HL-60 (cell line): ENCODE measurements at regions not wholly inside any gene's neighbourhood (a gene's known extent, or its start where the extent isn't known, plus 50 kb on each side); places are given as distances from the start of the nearest gene placed in this dataset.

Source experiments
- SPI1 ChIP-seq: IDR thresholded peaks from 2 replicates; pipeline ENCODE4 v1.6.1; 2012; ENCODE audit warnings: low read depth, mild to moderate bottlenecking, borderline replicate concordance
- TF ChIP-seq, protein P1 (sequence below): IDR thresholded peaks from one replicate; pipeline ENCODE4 v1.5.1; 2011; ENCODE audit warnings: low read length, control low read depth, inconsistent platforms; ENCODE audit not compliant: insufficient read depth
- TF ChIP-seq, protein P2 (sequence below): IDR thresholded peaks from 2 replicates; pipeline ENCODE4 v1.6.1; 2012; ENCODE audit warnings: low read depth; ENCODE audit not compliant: insufficient replicate concordance

DNA sequence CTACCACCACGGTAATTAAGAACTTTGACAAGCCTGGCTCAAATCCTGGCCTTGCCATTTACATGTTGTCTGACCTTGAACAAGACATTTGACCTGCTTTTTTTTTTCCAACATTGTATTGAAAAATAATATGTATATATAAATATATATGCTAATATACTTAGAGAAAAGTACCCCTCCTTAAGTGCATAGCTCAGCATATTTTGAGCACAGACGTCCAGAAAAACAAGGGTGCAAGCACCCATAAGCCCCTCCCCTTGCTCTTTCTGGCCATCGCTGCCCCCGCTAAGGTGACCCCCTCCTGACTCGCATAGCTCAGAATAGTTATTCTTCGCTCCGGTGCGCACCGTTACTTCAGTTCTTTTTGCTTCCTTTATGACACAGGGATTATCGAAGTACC lies 742.0 kb upstream of the FRG1 start:
- TF ChIP-seq, protein P1, sequence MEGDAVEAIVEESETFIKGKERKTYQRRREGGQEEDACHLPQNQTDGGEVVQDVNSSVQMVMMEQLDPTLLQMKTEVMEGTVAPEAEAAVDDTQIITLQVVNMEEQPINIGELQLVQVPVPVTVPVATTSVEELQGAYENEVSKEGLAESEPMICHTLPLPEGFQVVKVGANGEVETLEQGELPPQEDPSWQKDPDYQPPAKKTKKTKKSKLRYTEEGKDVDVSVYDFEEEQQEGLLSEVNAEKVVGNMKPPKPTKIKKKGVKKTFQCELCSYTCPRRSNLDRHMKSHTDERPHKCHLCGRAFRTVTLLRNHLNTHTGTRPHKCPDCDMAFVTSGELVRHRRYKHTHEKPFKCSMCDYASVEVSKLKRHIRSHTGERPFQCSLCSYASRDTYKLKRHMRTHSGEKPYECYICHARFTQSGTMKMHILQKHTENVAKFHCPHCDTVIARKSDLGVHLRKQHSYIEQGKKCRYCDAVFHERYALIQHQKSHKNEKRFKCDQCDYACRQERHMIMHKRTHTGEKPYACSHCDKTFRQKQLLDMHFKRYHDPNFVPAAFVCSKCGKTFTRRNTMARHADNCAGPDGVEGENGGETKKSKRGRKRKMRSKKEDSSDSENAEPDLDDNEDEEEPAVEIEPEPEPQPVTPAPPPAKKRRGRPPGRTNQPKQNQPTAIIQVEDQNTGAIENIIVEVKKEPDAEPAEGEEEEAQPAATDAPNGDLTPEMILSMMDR, result no peak
- TF ChIP-seq, protein P2, sequence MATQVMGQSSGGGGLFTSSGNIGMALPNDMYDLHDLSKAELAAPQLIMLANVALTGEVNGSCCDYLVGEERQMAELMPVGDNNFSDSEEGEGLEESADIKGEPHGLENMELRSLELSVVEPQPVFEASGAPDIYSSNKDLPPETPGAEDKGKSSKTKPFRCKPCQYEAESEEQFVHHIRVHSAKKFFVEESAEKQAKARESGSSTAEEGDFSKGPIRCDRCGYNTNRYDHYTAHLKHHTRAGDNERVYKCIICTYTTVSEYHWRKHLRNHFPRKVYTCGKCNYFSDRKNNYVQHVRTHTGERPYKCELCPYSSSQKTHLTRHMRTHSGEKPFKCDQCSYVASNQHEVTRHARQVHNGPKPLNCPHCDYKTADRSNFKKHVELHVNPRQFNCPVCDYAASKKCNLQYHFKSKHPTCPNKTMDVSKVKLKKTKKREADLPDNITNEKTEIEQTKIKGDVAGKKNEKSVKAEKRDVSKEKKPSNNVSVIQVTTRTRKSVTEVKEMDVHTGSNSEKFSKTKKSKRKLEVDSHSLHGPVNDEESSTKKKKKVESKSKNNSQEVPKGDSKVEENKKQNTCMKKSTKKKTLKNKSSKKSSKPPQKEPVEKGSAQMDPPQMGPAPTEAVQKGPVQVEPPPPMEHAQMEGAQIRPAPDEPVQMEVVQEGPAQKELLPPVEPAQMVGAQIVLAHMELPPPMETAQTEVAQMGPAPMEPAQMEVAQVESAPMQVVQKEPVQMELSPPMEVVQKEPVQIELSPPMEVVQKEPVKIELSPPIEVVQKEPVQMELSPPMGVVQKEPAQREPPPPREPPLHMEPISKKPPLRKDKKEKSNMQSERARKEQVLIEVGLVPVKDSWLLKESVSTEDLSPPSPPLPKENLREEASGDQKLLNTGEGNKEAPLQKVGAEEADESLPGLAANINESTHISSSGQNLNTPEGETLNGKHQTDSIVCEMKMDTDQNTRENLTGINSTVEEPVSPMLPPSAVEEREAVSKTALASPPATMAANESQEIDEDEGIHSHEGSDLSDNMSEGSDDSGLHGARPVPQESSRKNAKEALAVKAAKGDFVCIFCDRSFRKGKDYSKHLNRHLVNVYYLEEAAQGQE, result no peak
- TF ChIP-seq SPI1, result no peak
